Smooth muscle cell (in vitro differentiated cells): ENCODE measurements at regions not wholly inside any gene's neighbourhood (a gene's known extent, or its start where the extent isn't known, plus 50 kb on each side); places are given as distances from the start of the nearest gene placed in this dataset. TPM values are rescaled to one million over a fixed set of nuclear protein-coding genes. Genes with fewer than 3 reads are reported as not detected.

Experiments used
- DNase-seq: peaks from one replicate; lab custom pipeline; 2025; ENCODE audit not compliant: unreplicated experiment; lab: John Stamatoyannopoulos, UW
- H2AFZ ChIP-seq: fragments of 200-600 bp; sonication (generic); 2 replicates; pipeline ENCODE4 v1.6.0; 2016; ENCODE audit warnings: antibody characterized with exemption, low read depth, mild to moderate bottlenecking
- H3F3A ChIP-seq: fragments of 200-600 bp; sonication (generic); 2 replicates; pipeline ENCODE4 v1.6.0; 2017; ENCODE audit warnings: antibody characterized with exemption, low read depth
- H3K27ac ChIP-seq: fragments of 200-600 bp; sonication (generic); 2 replicates; pipeline ENCODE4 v1.5.1; 2016; ENCODE audit warnings: low read depth, mild to moderate bottlenecking
- H3K27me3 ChIP-seq: fragments of 200-600 bp; sonication (generic); 2 replicates; pipeline ENCODE4 v1.6.1; 2016; ENCODE audit warnings: low read depth, mild to moderate bottlenecking
- H3K36me3 ChIP-seq: fragments of 200-600 bp; sonication (generic); 2 replicates; pipeline ENCODE4 v1.5.1; 2016; ENCODE audit warnings: low read depth
- H3K4me1 ChIP-seq: fragments of 200-600 bp; sonication (generic); 2 replicates; pipeline ENCODE4 v1.5.1; 2016; ENCODE audit warnings: low read depth
- H3K4me2 ChIP-seq: fragments of 200-600 bp; sonication (generic); 2 replicates; pipeline ENCODE4 v1.6.0; 2016; ENCODE audit warnings: mild to moderate bottlenecking
- H3K4me3 ChIP-seq: fragments of 200-600 bp; sonication (generic); 2 replicates; pipeline ENCODE4 v1.5.1; 2016; ENCODE audit warnings: mild to moderate bottlenecking
- H3K79me2 ChIP-seq: fragments of 200-600 bp; sonication (generic); 2 replicates; pipeline ENCODE4 v1.6.0; 2016; ENCODE audit warnings: low read depth, mild to moderate bottlenecking
- H3K9ac ChIP-seq: fragments of 200-600 bp; sonication (generic); 2 replicates; pipeline ENCODE4 v1.6.0; 2016; ENCODE audit warnings: low read depth
- H3K9me3 ChIP-seq: fragments of 200-600 bp; sonication (generic); replicated peaks from 2 replicates; pipeline ENCODE4 v1.5.1; 2016; ENCODE audit warnings: low read depth
- H4K20me1 ChIP-seq: fragments of 200-600 bp; sonication (generic); 2 replicates; pipeline ENCODE4 v1.6.0; 2016; ENCODE audit warnings: low read depth
- CTCF ChIP-seq: fragments of 200-600 bp; sonication (generic); IDR thresholded peaks from 2 replicates; pipeline ENCODE4 v1.5.1; 2017; ENCODE audit warnings: borderline replicate concordance, mild to moderate bottlenecking, antibody characterized with exemption; ENCODE audit not compliant: insufficient read depth, poor library complexity, severe bottlenecking
- WGBS: methylation state at CpG from one replicate; pipeline ENCODE4 v1.1.7; 2016; ENCODE audit warnings: low lambda C conversion rate; 5-methylcytosine and 5-hydroxymethylcytosine counted together
- small RNA-seq: library from RNA; depleted of rRNA; stranded (forward); fragments of <200 nt; gene quantifications from one replicate; pipeline ENCODE3, GENCODE V24; 2014

- peaks cover 11% of the 10 kb centered on the region for H3K27me3 ChIP-seq
- H3K36me3 ChIP-seq: no peaks in the 10 kb centered on the region
- no peak for TF ChIP-seq CTCF
- H3F3A ChIP-seq: no peaks in the 10 kb centered on the region
- WGBS: 86% methylated on average over 2 of the region's 2 CpGs
- no peaks in the 10 kb centered on the region for H3K79me2 ChIP-seq
- H3K4me3 ChIP-seq: no peak overlapping the region
- no peak for DNase-seq
- no peaks in the 10 kb centered on the region for H4K20me1 ChIP-seq
- no peak overlapping the region for H3K9ac ChIP-seq
- H2AFZ ChIP-seq: no peak overlapping the region
- peaks cover 5% of the 10 kb centered on the region for H3K4me1 ChIP-seq
- H3K4me2 ChIP-seq: no peak overlapping the region
- no peaks in the 10 kb centered on the region for H3K9me3 ChIP-seq
- H3K27ac ChIP-seq: no peak overlapping the region
Observed at GRCh38 chr17:62119373-62119772, 54.3 kb upstream of the MED13 start.

Small RNAs in the stretch of these regions (small RNA-seq; reads per million reads assigned to genes)
- not detected for gene RF00019
